Fibroblast of the aortic adventitia (primary cell): ENCODE measurements at regions not wholly inside any gene's neighbourhood (a gene's known extent, or its start where the extent isn't known, plus 50 kb on each side); places are given as distances from the start of the nearest gene placed in this dataset.

ENCODE experiments used
- DNase-seq: peaks from one replicate; pipeline ENCODE4 v3.0.0-alpha.2; 2010; ENCODE audit warnings: low read depth
- H3K4me3 ChIP-seq: 2 replicates; pipeline ENCODE4 v1.5.1; 2011; ENCODE audit warnings: low read depth, mild to moderate bottlenecking, control low read depth, low read length, moderate library complexity
- CTCF ChIP-seq: IDR thresholded peaks from 2 replicates; pipeline ENCODE4 v1.5.1; 2011; ENCODE audit warnings: mild to moderate bottlenecking, low read length, control low read depth, inconsistent platforms; ENCODE audit not compliant: insufficient read depth

GRCh38 chr12:13571035-13571434 lies 374.5 kb downstream of the EMP1 start:
- no peak for DNase-seq
- H3K4me3 ChIP-seq = no peak overlapping the region
- TF ChIP-seq CTCF = no peak

GRCh38 chr12:13570005-13570694 lies 373.6 kb downstream of the EMP1 start:
- H3K4me3 ChIP-seq = no peak overlapping the region
- DNase-seq = no peak
- no peak for TF ChIP-seq CTCF

GRCh38 chr12:13566292-13566691 lies 369.8 kb downstream of the EMP1 start:
- DNase-seq = no peak
- no peak for TF ChIP-seq CTCF

GRCh38 chr12:13564266-13564810 lies 367.8 kb downstream of the EMP1 start:
- no peak for TF ChIP-seq CTCF
- H3K4me3 ChIP-seq = no peak overlapping the region

More at GRCh38 chr12:13566292-13566691, 369.8 kb downstream of the EMP1 start:
- H3K4me3 ChIP-seq = no peak overlapping the region

GRCh38 chr12:13563743-13564125 lies 367.2 kb downstream of the EMP1 start:
- TF ChIP-seq CTCF = no peak
- H3K4me3 ChIP-seq = no peak overlapping the region
- no peak for DNase-seq

More at GRCh38 chr12:13564266-13564810, 367.8 kb downstream of the EMP1 start:
- no peak for DNase-seq

- TF ChIP-seq CTCF = no peak
- DNase-seq = no peak
- no peak overlapping the region for H3K4me3 ChIP-seq
Observed at GRCh38 chr12:13562915-13563742, 366.6 kb downstream of the EMP1 start.
